ENCODE measurements at regions not wholly inside any gene's neighbourhood (a gene's known extent, or its start where the extent isn't known, plus 50 kb on each side); places are given as distances from the start of the nearest gene placed in this dataset.
"Not testable (repeated sequence)": the region's sequence is repeated elsewhere in the genome, so short reads cannot be mapped to it uniquely, and the experiment has no call there.

GRCh38 chr19:29048873-29049272 is 164.1 kb downstream of the UQCRFS1 start:
- no peak for DNase-seq

GRCh38 chr19:29045679-29046254 is 167.2 kb downstream of the UQCRFS1 start:
- no peak for DNase-seq

- DNase-seq: no peak
These were observed 168.9 kb downstream of the UQCRFS1 start for GRCh38 chr19:29044037-29044436.

DNA sequence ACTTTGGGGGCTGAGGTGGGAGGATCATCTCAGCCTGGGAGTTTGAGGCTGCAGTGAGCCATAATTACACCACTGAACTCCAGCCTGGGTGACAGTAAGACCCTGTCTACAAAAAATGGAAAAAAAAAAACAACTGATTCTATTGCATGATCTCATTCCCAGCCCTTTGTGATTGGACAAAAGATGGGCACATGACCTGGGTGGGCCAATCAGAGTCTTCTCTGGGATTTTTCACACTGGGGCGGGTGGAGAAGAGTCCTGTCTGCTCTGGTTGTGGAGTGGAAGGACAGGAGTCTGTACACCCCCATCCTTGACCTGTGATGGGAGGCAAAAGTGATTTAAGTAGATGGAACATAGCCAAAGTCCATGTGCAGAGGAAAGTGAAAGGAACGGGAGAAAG is 170.5 kb downstream of the UQCRFS1 start:
- DNase-seq: no peak

GRCh38 chr19:29040951-29041350 is 172.0 kb downstream of the UQCRFS1 start:
- no peak for DNase-seq

GRCh38 chr19:29040292-29040691 is 172.7 kb downstream of the UQCRFS1 start:
- DNase-seq: no peak

- DNase-seq: not testable (repeated sequence)
These were observed 173.9 kb downstream of the UQCRFS1 start for GRCh38 chr19:29039036-29039435.

DNA sequence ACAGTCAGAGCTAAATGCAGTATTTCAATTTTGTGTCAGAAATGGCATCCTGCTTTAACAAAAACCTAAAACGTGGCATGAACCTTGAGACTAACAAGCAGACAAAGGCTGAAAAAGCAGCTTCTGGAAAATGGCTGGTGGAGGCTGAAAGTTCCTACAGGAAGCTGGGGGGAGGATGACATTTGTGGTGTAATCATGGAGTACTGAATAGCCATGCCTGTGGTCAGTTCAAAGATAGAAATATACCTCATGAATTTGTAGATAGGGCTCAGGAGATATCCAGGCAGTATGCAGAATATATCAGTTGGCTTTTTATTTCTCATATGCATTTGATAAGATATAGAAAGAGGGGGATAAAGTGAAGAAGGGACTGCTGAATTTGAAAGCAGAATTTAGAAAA is 181.7 kb downstream of the UQCRFS1 start:
- no peak for DNase-seq

DNA sequence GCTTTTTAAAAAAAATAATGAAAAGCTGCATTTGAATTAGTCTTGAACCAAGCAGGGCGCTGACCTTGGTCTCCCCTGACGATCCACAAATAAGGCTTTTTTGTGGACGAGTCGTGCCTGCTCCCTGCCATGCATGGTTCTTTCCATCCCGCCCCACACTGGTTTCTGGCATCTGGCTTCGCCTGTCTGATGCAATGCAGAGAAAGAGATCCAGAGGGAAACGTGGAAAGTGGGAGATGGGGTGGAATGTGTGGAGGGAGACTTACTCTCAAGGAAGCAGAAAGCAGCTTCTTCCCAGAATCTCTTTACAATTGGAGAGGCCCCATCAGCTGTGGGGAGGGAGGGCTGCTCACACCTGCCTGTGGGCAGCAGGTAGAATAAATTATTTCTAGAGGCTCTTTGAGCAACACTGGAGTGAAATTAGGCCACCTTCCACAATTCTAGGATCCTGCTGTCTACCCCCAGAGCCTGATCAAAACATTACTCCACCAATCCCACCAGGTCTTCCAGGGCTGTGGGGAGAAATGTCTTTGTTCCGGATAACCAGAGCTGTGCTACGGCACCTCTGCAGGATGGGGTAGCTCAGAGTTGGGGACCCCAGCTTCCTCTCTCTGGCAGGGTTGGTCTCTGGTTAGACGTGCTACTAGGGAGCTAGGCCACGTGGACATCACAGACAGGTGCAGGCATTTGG is 183.5 kb downstream of the UQCRFS1 start:
- DNase-seq: no peak

DNA sequence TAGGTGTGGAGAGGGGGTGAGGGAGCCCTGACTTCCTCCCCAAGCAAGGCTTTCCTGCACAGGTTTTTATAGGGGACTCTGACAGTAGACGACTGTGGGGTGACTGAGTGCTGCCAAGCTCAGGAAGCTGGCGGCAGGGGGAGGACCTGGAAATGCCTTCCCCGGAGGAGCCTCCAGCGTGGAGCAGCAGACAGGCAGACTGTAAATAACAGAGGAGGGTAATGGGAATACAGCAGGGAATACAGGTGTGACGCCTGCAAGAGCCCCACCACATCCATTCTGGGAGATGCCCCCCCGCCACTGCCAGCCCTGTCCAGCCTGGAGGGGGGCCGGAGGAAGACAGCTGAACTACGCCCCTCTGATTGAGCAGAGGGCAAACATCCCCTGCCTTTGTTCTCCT is 190.4 kb downstream of the UQCRFS1 start:
- DNase-seq: no peak

GRCh38 chr19:29022165-29022564 is 190.8 kb downstream of the UQCRFS1 start:
- DNase-seq: no peak

- DNase-seq: no peak
These were observed 191.6 kb downstream of the UQCRFS1 start for GRCh38 chr19:29021232-29021916.

- no peak for DNase-seq
These were observed 193.5 kb downstream of the UQCRFS1 start for GRCh38 chr19:29019403-29019802.

- DNase-seq: no peak
These were observed 194.4 kb downstream of the UQCRFS1 start for GRCh38 chr19:29018542-29018941.

GRCh38 chr19:29017788-29018187 is 195.2 kb downstream of the UQCRFS1 start:
- DNase-seq: no peak

DNA sequence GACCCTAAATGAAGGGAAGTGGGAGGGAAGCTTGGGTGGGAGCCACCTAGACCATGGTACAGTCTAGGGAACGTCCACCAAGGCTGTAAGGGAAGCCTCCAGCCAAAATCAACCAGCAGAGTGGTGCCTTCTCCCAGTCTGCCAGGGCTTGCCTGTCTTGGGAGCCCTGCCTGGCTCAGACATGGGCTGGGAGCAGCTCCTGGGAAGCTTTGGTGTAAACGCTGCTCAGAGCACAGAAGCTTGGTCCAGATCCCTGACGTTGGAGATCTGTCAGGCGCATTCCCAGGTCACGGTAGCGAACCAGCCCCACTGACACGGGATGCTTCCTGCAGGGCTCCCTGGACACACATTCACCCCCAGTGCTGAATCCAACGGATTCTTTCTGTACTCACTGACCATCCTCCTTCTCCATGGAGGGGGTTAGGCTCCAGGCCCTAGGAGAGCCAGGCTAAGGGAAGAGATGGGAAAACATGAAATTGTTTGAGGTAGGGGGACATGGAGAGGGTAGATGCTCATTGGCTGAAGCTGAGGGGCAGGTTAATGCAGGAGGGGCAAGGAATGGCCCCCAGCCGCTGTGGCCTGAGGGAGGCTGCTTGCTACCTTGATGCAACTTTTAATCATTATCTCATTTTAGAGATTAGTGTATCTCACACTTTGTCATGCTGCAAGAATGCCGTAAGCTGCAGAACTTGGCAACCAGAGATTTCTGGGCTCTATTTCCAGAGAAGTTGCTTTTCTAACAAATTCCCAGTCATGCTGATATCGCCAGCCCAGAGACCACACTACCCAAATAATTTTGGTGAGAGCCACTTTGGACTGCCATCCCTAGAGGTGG is 195.8 kb downstream of the UQCRFS1 start:
- no peak for DNase-seq

- no peak for DNase-seq
These were observed 196.6 kb downstream of the UQCRFS1 start for GRCh38 chr19:29016353-29016752.

- no peak for DNase-seq
These were observed 197.4 kb downstream of the UQCRFS1 start for GRCh38 chr19:29015569-29015968.

DNA sequence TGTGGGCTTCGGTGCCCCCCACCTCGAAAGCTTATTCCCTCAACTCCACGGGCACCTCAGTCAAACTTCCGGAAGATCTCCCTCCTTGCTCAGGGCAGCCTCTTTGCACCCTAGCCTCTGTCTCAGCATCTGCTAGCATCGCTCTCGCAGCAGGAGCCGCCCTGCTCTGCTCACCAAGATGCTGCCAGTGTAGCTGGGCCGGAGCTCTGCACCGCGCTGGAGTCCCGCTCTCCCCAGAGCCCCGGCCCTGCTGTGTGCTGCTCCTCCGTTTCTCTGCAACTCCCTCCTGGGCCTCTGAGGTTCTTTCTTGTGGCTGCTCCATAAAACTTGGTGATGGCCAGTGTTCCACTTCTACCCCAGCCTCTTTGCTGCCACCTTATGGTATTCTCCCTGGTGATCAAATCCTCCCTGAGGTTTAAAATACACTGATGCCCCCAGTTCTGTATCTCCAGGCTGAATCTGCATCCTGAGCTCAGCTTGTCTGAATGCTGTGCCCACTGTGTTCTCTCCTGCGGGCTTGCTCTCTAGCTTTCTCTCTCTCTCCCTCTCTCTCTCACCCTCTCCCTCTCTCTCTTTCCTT is 198.0 kb downstream of the UQCRFS1 start:
- no peak for DNase-seq

DNA sequence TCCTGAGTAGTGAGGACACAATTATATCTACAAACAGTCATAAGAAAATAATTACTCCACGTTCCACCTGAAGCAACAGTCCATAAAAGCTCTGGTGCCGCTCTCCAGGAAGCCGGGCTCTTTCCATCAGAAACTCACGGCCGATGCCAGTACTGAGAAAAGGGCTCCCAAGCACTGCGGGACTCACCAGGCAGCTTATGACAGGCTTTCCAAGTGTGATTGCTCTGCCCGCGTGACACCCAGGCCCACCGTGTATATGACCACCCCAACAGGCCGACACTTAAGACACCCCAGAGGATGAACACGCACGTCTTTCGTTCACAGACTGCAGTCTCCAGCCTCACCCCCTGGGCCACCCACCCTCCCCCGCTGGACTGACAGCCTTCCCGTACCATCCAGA is 199.0 kb downstream of the UQCRFS1 start:
- no peak for DNase-seq

DNA sequence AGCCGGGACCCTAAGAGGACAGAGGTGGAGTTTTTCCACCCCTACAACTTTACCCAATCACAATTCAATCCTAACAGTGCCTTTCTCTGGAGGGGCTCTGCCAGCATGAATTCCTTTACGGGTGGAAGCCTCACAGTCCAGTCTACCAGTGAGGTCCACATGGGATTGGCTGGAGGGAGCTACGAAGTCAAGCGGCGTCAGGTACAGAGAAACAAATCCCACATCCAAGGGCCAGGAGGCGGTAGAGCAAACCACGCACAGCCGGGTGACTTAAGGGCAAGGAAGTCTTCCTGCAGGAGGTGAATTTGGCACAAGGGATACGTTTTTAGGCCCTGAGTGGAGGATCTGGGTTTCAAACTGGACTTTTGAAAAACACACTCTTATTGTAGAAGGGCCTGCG is 199.6 kb downstream of the UQCRFS1 start:
- no peak for DNase-seq

- DNase-seq: no peak
These were observed 200.5 kb downstream of the UQCRFS1 start for GRCh38 chr19:29012457-29012856.

GRCh38 chr19:29010276-29010675 is 202.7 kb downstream of the UQCRFS1 start:
- no peak for DNase-seq
